ENCODE measurements at regions not wholly inside any gene's neighbourhood (a gene's known extent, or its start where the extent isn't known, plus 50 kb on each side); places are given as distances from the start of the nearest gene placed in this dataset.
A peak's percentile ranks its signal among the peaks of the same experiment; 100 is the strongest.

DNA sequence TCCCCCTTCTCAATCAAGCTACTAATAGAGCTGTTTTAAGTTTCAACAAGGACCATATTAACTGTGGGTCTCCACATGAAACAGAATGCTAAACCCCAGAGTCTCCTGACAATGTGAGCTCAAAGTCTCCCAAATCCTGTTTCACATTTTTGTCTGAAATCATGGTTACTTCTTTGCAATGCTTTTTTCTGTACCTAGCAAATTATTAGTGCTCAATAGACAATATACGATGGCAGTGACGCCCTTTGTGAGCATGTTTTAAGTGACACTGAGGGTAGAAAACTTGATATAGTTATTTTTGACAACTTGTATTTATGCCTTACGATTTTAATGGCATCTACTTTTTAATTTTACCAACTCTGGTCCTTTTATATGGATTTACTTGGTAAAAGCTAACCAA lies 85.4 kb upstream of the SOX5 start:
- no TSS peak for BruUV-seq (replicated peaks)
- no peaks in the 10 kb centered on the region for H4K20me1 ChIP-seq (ENCODE audit: insufficient read depth, low read length)
- H3K79me2 ChIP-seq (ENCODE audit: insufficient read depth, low read length) = peaks cover 80% of the 10 kb centered on the region
- no peaks in the 10 kb centered on the region for H3K9me3 ChIP-seq (ENCODE audit: low read length)
- in situ Hi-C loops (cut with HindIII; ENCODE audit: extremely low pct_ligation_motif_present, low pct_unique_long_range_greater_than_20kb) (no loop called here), intact Hi-C loops (cut with micrococcal nuclease; ENCODE audit: unreplicated experiment) (no loop called here)
- FAIRE-seq = peak; percentile 37
- POLR2A ChIA-PET = interaction anchor here (1.0 to 2.7 kb wide), 2 partner anchors 11 to 35 kb away, joined by 5 to 9 read pairs; no protein-coding TSS in a partner anchor
- H3K4me2 ChIP-seq (ENCODE audit: low read depth, low read length) = peak overlapping the region; percentile 84
- ATAC-seq = no peak
- peak overlapping the region; percentile 82 for H2AFZ ChIP-seq (ENCODE audit: low read length)
- WGBS (ENCODE audit: low lambda C conversion rate) = 36% methylated on average over 3 of the region's 3 CpGs
- no peaks in the 10 kb centered on the region for H3K36me3 ChIP-seq (replicated peaks in 1 of 2; ENCODE audit: control insufficient read depth in 1 of 2, insufficient read depth in 2 of 2, low read length in 2 of 2)
- H3K27me3 ChIP-seq (ENCODE audit: control insufficient read depth in 1 of 2, insufficient read depth in 2 of 2, low read length in 2 of 2) = no peaks in the 10 kb centered on the region
- peaks cover 91% of the 10 kb centered on the region for H3K4me1 ChIP-seq (ENCODE audit: insufficient read depth, low read length)
- H3K27ac ChIP-seq (ENCODE audit: extremely low read length, insufficient read depth, low read length) = peak overlapping the region; percentile 94
- peak; percentile 99 for TF ChIP-seq ZNF205 (CRISPR knock-in tag; IDR thresholded peaks at IDR 0.05)
- TF ChIP-seq, protein P1, sequence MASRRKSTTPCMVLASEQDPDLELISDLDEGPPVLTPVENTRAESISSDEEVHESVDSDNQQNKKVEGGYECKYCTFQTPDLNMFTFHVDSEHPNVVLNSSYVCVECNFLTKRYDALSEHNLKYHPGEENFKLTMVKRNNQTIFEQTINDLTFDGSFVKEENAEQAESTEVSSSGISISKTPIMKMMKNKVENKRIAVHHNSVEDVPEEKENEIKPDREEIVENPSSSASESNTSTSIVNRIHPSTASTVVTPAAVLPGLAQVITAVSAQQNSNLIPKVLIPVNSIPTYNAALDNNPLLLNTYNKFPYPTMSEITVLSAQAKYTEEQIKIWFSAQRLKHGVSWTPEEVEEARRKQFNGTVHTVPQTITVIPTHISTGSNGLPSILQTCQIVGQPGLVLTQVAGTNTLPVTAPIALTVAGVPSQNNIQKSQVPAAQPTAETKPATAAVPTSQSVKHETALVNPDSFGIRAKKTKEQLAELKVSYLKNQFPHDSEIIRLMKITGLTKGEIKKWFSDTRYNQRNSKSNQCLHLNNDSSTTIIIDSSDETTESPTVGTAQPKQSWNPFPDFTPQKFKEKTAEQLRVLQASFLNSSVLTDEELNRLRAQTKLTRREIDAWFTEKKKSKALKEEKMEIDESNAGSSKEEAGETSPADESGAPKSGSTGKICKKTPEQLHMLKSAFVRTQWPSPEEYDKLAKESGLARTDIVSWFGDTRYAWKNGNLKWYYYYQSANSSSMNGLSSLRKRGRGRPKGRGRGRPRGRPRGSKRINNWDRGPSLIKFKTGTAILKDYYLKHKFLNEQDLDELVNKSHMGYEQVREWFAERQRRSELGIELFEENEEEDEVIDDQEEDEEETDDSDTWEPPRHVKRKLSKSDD (CRISPR knock-in tag; IDR thresholded peaks at IDR 0.05; ENCODE audit: low read depth) = no peak
- CTCF ChIA-PET (ENCODE audit: low intra/inter-chr PET ratio, low total read pairs) = no interaction called here
- peak overlapping the region; percentile 73 for H3K9ac ChIP-seq (ENCODE audit: insufficient read depth, low read depth, low read length)
- DNase-seq (ENCODE audit: low spot score) = no peak
- peak overlapping the region; percentile 30 to 65 (median 62); a peak in 5 of 6 replicates for H3K4me3 ChIP-seq (replicated peaks in 1 of 3; ENCODE audit: insufficient read depth in 1 of 3, low read depth in 2 of 3, low read length in 3 of 3)

DNA sequence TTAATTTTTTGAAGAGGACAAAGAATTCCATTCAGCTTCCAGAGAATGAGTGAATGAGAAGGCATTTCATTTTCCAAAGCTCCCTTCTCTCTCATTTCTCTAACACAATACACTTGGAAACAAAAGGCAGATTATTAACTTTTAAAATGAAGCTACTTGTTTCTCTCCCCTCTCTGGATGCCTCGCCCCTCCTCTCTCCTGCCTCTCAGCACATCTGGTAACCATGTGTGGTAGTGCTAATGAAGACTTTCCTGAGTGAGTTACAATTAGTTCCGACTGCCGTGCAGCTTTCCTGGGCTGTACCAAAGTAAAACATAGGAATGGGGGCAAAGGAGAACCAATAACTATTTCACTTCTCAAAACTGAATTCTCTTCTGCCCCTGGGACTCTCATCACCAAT lies 84.7 kb upstream of the SOX5 start:
- Histone ChIP-seq H3K27me3 (ENCODE audit: control insufficient read depth in 1 of 2, insufficient read depth in 2 of 2, low read length in 2 of 2) (no peaks in the 10 kb centered on the region; a peak in 1 of 5 replicates), H3K79me2 (ENCODE audit: insufficient read depth, low read length) (peaks cover 87% of the 10 kb centered on the region), H3K4me2 (ENCODE audit: low read depth, low read length) (peak overlapping the region; percentile 84), H3K9me3 (ENCODE audit: low read length) (no peaks in the 10 kb centered on the region), H3K4me1 (ENCODE audit: insufficient read depth, low read length) (peaks cover 91% of the 10 kb centered on the region), H4K20me1 (ENCODE audit: insufficient read depth, low read length) (no peaks in the 10 kb centered on the region), H3K27ac (ENCODE audit: extremely low read length, insufficient read depth, low read length) (peak overlapping the region; percentile 94), H3K9ac (ENCODE audit: insufficient read depth, low read depth, low read length) (peak overlapping the region; percentile 73), H2AFZ (ENCODE audit: low read length) (peak overlapping the region; percentile 82), H3K36me3 (replicated peaks in 1 of 2; ENCODE audit: control insufficient read depth in 1 of 2, insufficient read depth in 2 of 2, low read length in 2 of 2) (no peaks in the 10 kb centered on the region), H3K4me3 (replicated peaks in 1 of 3; ENCODE audit: insufficient read depth in 1 of 3, low read depth in 2 of 3, low read length in 3 of 3) (peak overlapping the region in 2 of 3 experiments; percentile 62 to 65; a peak in 2 of 6 replicates)
- in situ Hi-C loops (cut with HindIII; ENCODE audit: extremely low pct_ligation_motif_present, low pct_unique_long_range_greater_than_20kb) (no loop called here), intact Hi-C loops (cut with micrococcal nuclease; ENCODE audit: unreplicated experiment) (no loop called here)
- no peak for TF ChIP-seq SOX6 (IDR thresholded peaks at IDR 0.05)
- 0 out of 2 replicates have a peak, but pooled peaks have one; percentile 10 for TF ChIP-seq SOX6 (CRISPR knock-in tag; IDR thresholded peaks at IDR 0.05)
- no peak for TF ChIP-seq ZNF558 (CRISPR knock-in tag; IDR thresholded peaks at IDR 0.05; ENCODE audit: borderline replicate concordance)
- TF ChIP-seq, protein P2, sequence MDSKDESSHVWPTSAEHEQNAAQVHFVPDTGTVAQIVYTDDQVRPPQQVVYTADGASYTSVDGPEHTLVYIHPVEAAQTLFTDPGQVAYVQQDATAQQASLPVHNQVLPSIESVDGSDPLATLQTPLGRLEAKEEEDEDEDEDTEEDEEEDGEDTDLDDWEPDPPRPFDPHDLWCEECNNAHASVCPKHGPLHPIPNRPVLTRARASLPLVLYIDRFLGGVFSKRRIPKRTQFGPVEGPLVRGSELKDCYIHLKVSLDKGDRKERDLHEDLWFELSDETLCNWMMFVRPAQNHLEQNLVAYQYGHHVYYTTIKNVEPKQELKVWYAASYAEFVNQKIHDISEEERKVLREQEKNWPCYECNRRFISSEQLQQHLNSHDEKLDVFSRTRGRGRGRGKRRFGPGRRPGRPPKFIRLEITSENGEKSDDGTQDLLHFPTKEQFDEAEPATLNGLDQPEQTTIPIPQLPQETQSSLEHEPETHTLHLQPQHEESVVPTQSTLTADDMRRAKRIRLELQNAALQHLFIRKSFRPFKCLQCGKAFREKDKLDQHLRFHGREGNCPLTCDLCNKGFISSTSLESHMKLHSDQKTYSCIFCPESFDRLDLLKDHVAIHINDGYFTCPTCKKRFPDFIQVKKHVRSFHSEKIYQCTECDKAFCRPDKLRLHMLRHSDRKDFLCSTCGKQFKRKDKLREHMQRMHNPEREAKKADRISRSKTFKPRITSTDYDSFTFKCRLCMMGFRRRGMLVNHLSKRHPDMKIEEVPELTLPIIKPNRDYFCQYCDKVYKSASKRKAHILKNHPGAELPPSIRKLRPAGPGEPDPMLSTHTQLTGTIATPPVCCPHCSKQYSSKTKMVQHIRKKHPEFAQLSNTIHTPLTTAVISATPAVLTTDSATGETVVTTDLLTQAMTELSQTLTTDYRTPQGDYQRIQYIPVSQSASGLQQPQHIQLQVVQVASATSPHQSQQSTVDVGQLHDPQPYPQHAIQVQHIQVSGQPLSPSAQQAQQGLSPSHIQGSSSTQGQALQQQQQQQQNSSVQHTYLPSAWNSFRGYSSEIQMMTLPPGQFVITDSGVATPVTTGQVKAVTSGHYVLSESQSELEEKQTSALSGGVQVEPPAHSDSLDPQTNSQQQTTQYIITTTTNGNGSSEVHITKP (CRISPR knock-in tag; IDR thresholded peaks at IDR 0.05; ENCODE audit: low read depth) = peak; percentile 91
- peak; percentile 37 for TF ChIP-seq ASH2L (IDR thresholded peaks at IDR 0.05; ENCODE audit: insufficient read length, low read depth, low read length)
- TF ChIP-seq, protein P3, sequence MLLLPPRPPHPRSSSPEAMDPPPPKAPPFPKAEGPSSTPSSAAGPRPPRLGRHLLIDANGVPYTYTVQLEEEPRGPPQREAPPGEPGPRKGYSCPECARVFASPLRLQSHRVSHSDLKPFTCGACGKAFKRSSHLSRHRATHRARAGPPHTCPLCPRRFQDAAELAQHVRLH (CRISPR knock-in tag; IDR thresholded peaks at IDR 0.05; ENCODE audit: borderline replicate concordance, low read depth) = no peak
- DNase-seq (ENCODE audit: low spot score) (no peak), ATAC-seq (peak; percentile 14; the same call in 1 of the 3 replicates), FAIRE-seq (peak; percentile 32)
- 41% methylated on average over 3 of the region's 3 CpGs for whole genome bisulfite sequencing (ENCODE audit: low lambda C conversion rate)
- ChIA-PET CTCF (ENCODE audit: low intra/inter-chr PET ratio, low total read pairs) (no interaction called here), POLR2A (interaction anchor here (0.7 to 2.7 kb wide), 4 partner anchors 9 to 44 kb away, joined by 3 to 9 read pairs (median 5); no protein-coding TSS in a partner anchor)
- no TSS peak for BruUV-seq (replicated peaks)

Data from HepG2 (cell line).